ENCODE measurements at regions not wholly inside any gene's neighbourhood (a gene's known extent, or its start where the extent isn't known, plus 50 kb on each side); places are given as distances from the start of the nearest gene placed in this dataset.

GRCh38 chr13:107580741-107581412, 634.5 kb downstream of the LIG4 start:
- Histone ChIP-seq H3K36me3 (ENCODE audit: control insufficient read depth in 2 of 2, insufficient read depth in 1 of 2, low read length in 2 of 2) (no peaks in the 10 kb centered on the region), H3K27ac (ENCODE audit: extremely low read depth, low read depth, low read length) (no peak overlapping the region), H3K9me3 (ENCODE audit: control insufficient read depth, insufficient read depth, low read depth, low read length) (no peaks in the 10 kb centered on the region), H3K4me1 (ENCODE audit: control insufficient read depth, insufficient read depth, low read length) (no peaks in the 10 kb centered on the region), H3K4me3 (ENCODE audit: low read depth, low read length) (no peak overlapping the region)
- TF ChIP-seq ZNF768 (tag by site-specific recombination; IDR thresholded peaks at IDR 0.05) (no peak), ZNF266 (tag by site-specific recombination; IDR thresholded peaks at IDR 0.05; ENCODE audit: low read depth) (no peak)
- CTCF ChIA-PET, result no interaction called here
- POLR2A ChIA-PET, result no interaction called here

- Histone ChIP-seq H3K36me3 (ENCODE audit: control insufficient read depth in 2 of 2, insufficient read depth in 1 of 2, low read length in 2 of 2) (no peaks in the 10 kb centered on the region), H3K4me3 (ENCODE audit: low read depth, low read length) (no peak overlapping the region), H3K27ac (ENCODE audit: extremely low read depth, low read depth, low read length) (no peak overlapping the region), H3K4me1 (ENCODE audit: control insufficient read depth, insufficient read depth, low read length) (no peaks in the 10 kb centered on the region), H3K9me3 (ENCODE audit: control insufficient read depth, insufficient read depth, low read depth, low read length) (no peaks in the 10 kb centered on the region)
- TF ChIP-seq ZNF280D (tag by site-specific recombination; IDR thresholded peaks at IDR 0.05), result no peak
- no peak for TF ChIP-seq EGR2 (tag by site-specific recombination; IDR thresholded peaks at IDR 0.05; ENCODE audit: low read depth)
- TF ChIP-seq ZNF146 (tag by site-specific recombination; IDR thresholded peaks at IDR 0.05), result no peak
- no peak for TF ChIP-seq ZNF785 (tag by site-specific recombination; IDR thresholded peaks at IDR 0.05)
- no peak for TF ChIP-seq ZNF747 (tag by site-specific recombination; IDR thresholded peaks at IDR 0.05)
- TF ChIP-seq CTCF (tag by site-specific recombination; IDR thresholded peaks at IDR 0.05), result no peak
- TF ChIP-seq ZNF391 (tag by site-specific recombination; IDR thresholded peaks at IDR 0.05; ENCODE audit: borderline replicate concordance, low read depth), result no peak
- no peak for TF ChIP-seq FEZF1 (tag by site-specific recombination; IDR thresholded peaks at IDR 0.05)
- no peak for TF ChIP-seq MZF1 (tag by site-specific recombination; IDR thresholded peaks at IDR 0.05; ENCODE audit: borderline replicate concordance)
- TF ChIP-seq, protein P1, sequence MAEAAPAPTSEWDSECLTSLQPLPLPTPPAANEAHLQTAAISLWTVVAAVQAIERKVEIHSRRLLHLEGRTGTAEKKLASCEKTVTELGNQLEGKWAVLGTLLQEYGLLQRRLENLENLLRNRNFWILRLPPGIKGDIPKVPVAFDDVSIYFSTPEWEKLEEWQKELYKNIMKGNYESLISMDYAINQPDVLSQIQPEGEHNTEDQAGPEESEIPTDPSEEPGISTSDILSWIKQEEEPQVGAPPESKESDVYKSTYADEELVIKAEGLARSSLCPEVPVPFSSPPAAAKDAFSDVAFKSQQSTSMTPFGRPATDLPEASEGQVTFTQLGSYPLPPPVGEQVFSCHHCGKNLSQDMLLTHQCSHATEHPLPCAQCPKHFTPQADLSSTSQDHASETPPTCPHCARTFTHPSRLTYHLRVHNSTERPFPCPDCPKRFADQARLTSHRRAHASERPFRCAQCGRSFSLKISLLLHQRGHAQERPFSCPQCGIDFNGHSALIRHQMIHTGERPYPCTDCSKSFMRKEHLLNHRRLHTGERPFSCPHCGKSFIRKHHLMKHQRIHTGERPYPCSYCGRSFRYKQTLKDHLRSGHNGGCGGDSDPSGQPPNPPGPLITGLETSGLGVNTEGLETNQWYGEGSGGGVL (tag by site-specific recombination; IDR thresholded peaks at IDR 0.05), result no peak
- TF ChIP-seq, protein P2, sequence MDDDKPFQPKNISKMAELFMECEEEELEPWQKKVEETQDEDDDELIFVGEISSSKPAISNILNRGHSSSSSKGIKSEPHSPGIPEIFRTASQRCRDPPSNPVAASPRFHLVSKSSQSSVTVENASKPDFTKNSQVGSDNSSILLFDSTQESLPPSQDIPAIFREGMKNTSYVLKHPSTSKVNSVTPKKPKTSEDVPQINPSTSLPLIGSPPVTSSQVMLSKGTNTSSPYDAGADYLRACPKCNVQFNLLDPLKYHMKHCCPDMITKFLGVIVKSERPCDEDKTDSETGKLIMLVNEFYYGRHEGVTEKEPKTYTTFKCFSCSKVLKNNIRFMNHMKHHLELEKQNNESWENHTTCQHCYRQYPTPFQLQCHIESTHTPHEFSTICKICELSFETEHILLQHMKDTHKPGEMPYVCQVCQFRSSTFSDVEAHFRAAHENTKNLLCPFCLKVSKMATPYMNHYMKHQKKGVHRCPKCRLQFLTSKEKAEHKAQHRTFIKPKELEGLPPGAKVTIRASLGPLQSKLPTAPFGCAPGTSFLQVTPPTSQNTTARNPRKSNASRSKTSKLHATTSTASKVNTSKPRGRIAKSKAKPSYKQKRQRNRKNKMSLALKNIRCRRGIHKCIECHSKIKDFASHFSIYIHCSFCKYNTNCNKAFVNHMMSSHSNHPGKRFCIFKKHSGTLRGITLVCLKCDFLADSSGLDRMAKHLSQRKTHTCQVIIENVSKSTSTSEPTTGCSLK (tag by site-specific recombination; IDR thresholded peaks at IDR 0.05), result no peak
- no peak for TF ChIP-seq KLF9 (tag by site-specific recombination; IDR thresholded peaks at IDR 0.05; ENCODE audit: low read depth)
- no peak for TF ChIP-seq GFI1B (tag by site-specific recombination; IDR thresholded peaks at IDR 0.05)
- ChIA-PET POLR2A (no interaction called here), CTCF (no interaction called here)
Observed at GRCh38 chr13:107576430-107576829, 638.9 kb downstream of the LIG4 start.
